ENCODE measurements at regions not wholly inside any gene's neighbourhood (a gene's known extent, or its start where the extent isn't known, plus 50 kb on each side); places are given as distances from the start of the nearest gene placed in this dataset.

GRCh38 chr13:29946093-29946492 lies 95.7 kb upstream of the UBL3 start:
- TF ChIP-seq EP300 (IDR thresholded peaks at IDR 0.05), result no peak
- TF ChIP-seq, protein P1, sequence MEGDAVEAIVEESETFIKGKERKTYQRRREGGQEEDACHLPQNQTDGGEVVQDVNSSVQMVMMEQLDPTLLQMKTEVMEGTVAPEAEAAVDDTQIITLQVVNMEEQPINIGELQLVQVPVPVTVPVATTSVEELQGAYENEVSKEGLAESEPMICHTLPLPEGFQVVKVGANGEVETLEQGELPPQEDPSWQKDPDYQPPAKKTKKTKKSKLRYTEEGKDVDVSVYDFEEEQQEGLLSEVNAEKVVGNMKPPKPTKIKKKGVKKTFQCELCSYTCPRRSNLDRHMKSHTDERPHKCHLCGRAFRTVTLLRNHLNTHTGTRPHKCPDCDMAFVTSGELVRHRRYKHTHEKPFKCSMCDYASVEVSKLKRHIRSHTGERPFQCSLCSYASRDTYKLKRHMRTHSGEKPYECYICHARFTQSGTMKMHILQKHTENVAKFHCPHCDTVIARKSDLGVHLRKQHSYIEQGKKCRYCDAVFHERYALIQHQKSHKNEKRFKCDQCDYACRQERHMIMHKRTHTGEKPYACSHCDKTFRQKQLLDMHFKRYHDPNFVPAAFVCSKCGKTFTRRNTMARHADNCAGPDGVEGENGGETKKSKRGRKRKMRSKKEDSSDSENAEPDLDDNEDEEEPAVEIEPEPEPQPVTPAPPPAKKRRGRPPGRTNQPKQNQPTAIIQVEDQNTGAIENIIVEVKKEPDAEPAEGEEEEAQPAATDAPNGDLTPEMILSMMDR (IDR thresholded peaks at IDR 0.05), result no peak
